Omental fat pad (tissue), 3 donors: ENCODE measurements at regions not wholly inside any gene's neighbourhood (a gene's known extent, or its start where the extent isn't known, plus 50 kb on each side); places are given as distances from the start of the nearest gene placed in this dataset.

Experiments
- ATAC-seq: fragments of 150-250 bp; one replicate; pipeline ENCODE4 v1.9.1; 2016; ENCODE audit warnings: mild to moderate bottlenecking, moderate library complexity; ENCODE audit not compliant: low FRiP score
- DNase-seq: peaks from one replicate; pipeline ENCODE4 v3.0.0-alpha.2; 2019; ENCODE audit warnings: low spot score
- CTCF ChIP-seq, 3 donors: fragments of 450-650 bp; IDR thresholded peaks; one replicate each; pipeline ENCODE4 v1.5.1; 2016 to 2017; ENCODE audit warnings: antibody characterized with exemption in 3 of 3, mild to moderate bottlenecking in 3 of 3, moderate library complexity in 2 of 3

- ATAC-seq: no peak
- no peak for DNase-seq
- TF ChIP-seq CTCF (IDR thresholded peaks at IDR 0.05): no peak
These were observed 446.4 kb upstream of the ID2 start for GRCh38 chr2:8235419-8235818.

- ATAC-seq (no peak), DNase-seq (no peak)
- no peak for TF ChIP-seq CTCF (IDR thresholded peaks at IDR 0.05)
These were observed 445.5 kb upstream of the ID2 start for GRCh38 chr2:8236391-8236790.

- TF ChIP-seq CTCF (IDR thresholded peaks at IDR 0.05): no peak
- DNase-seq: no peak
- no peak for ATAC-seq
These were observed 443.2 kb upstream of the ID2 start for GRCh38 chr2:8238521-8239230.

DNA sequence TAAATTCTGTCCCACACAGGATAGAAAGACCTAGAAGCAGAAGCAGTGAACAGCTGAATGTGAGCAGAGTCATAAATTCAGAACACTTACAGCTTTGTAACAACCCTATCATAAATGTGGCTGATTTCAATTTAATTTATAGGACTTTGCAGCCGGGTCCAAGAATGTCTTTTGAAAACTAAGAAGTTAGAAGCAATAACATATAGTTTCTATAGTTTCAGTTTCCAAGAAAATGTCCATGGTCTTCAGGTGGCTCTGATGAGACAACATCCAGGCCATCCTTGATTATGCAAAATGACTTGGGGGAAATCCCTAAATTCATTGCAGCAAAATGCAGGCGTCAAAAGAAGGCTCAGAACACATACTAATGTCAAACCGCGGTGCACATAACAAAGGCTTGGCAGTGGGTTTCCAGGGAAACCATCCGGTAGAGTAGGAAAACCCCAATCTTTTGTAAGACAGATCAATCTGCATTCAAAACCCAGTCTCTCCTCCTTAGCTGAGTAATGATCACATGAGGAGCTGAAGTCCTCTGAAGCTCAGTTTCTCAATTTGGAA is 442.2 kb upstream of the ID2 start:
- ATAC-seq (no peak), DNase-seq (no peak)
- TF ChIP-seq CTCF (IDR thresholded peaks at IDR 0.05): no peak

DNA sequence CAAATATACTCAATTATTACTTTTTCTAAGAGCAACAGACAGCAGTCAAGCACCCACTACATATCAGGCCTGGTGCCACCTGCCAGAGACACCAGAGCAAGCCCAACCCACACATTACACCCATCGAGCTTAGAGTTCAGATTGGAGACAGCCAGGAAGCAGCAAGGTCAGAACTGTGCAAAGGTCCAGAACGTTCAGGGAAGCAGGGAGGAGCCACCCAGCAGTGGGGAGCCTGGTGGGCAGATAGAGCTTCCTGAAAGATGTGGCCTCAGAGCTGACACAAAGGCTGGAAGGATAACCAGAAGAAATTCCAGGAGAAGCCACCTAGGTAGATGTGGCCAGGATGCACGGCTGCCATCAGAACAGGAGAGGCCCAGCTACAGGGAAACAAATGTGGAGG is 440.5 kb upstream of the ID2 start:
- DNase-seq: no peak
- no peak for ATAC-seq
- TF ChIP-seq CTCF (IDR thresholded peaks at IDR 0.05): no peak

- DNase-seq (no peak), ATAC-seq (no peak)
- no peak for TF ChIP-seq CTCF (IDR thresholded peaks at IDR 0.05)
These were observed 439.1 kb upstream of the ID2 start for GRCh38 chr2:8242739-8243138.

DNA sequence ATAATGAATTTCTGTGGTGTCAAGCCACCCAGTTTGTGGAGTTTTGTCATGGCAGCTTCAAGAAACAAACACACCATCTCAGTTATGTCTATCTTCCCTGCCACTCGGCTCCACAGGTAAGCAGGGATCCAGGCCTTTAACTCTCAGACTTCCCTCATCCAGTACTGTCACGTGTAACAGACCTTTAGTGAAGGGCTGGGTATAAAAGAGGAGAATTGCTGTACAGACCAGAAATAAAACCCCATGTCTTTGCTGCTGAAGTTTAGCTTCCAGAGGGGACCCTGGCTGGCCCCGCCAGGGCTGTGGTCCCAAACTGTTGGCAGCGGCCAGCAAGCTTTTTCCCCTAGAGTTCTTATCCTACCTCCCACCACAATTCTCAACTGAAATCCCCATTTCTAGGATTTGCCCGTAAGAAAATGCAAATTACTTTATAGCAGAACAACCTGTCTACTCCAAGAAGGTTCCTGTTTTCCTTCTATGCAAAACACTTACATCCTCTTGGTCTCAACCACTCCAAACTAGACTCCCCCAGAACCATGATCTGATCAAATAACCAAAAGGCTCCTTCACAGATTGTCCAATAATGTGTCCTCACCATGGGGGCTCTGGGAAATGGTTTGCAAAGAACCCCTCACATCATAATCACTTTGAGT is 438.0 kb upstream of the ID2 start:
- no peak for DNase-seq
- TF ChIP-seq CTCF (IDR thresholded peaks at IDR 0.05): no peak
- ATAC-seq: no peak
